H9 (cell line): ENCODE measurements at regions not wholly inside any gene's neighbourhood (a gene's known extent, or its start where the extent isn't known, plus 50 kb on each side); places are given as distances from the start of the nearest gene placed in this dataset.
A peak's percentile ranks its signal among the peaks of the same experiment; 100 is the strongest.

ENCODE experiments used
- DNase-seq: peaks from one replicate; pipeline ENCODE4 v3.0.0-alpha.2; 2017
- H2AFZ ChIP-seq: one replicate; pipeline ENCODE4 v1.6.1; 2013; ENCODE audit warnings: mild to moderate bottlenecking, low read length, control low read depth, moderate library complexity
- H2AK5ac ChIP-seq: 2 replicates; pipeline ENCODE4 v1.6.1; 2013; ENCODE audit warnings: low read length, control low read depth, mixed read lengths; ENCODE audit not compliant: insufficient read length
- H2BK120ac ChIP-seq: one replicate; pipeline ENCODE4 v1.6.1; 2013; ENCODE audit warnings: low read depth, mild to moderate bottlenecking, low read length, control low read depth, inconsistent platforms; ENCODE audit not compliant: poor library complexity, severe bottlenecking
- H2BK12ac ChIP-seq: 2 replicates; pipeline ENCODE4 v1.6.1; 2013; ENCODE audit warnings: low read length, control low read depth, mixed read lengths, low read depth; ENCODE audit not compliant: insufficient read length
- H2BK15ac ChIP-seq: 2 replicates; pipeline ENCODE4 v1.6.1; 2013; ENCODE audit warnings: low read depth, low read length, control low read depth
- H2BK20ac ChIP-seq: one replicate; pipeline ENCODE4 v1.6.1; 2013; ENCODE audit warnings: low read depth, mild to moderate bottlenecking, low read length, control low read depth, inconsistent platforms; ENCODE audit not compliant: poor library complexity, severe bottlenecking
- H2BK5ac ChIP-seq: 2 replicates; pipeline ENCODE4 v1.6.1; 2013; ENCODE audit warnings: low read length, control low read depth, mixed read lengths; ENCODE audit not compliant: insufficient read length
- H3K14ac ChIP-seq: 2 replicates; pipeline ENCODE4 v1.6.1; 2013; ENCODE audit warnings: low read length, control low read depth; ENCODE audit not compliant: insufficient read depth
- H3K18ac ChIP-seq: 2 replicates; pipeline ENCODE4 v1.6.1; 2013; ENCODE audit warnings: low read depth, mild to moderate bottlenecking, mixed read lengths, low read length, control low read depth; ENCODE audit not compliant: insufficient read length
- H3K23ac ChIP-seq: 2 replicates; pipeline ENCODE4 v1.6.1; 2013; ENCODE audit warnings: low read length, control low read depth, mixed read lengths, low read depth; ENCODE audit not compliant: insufficient read length
- H3K23me2 ChIP-seq: 2 replicates; pipeline ENCODE4 v1.6.1; 2013; ENCODE audit warnings: low read depth, mild to moderate bottlenecking, mixed read lengths, low read length, control low read depth; ENCODE audit not compliant: insufficient read length, poor library complexity, severe bottlenecking
- H3K27ac ChIP-seq: 2 replicates; pipeline ENCODE4 v1.5.1; 2013; ENCODE audit warnings: low read length, control low read depth, mixed read lengths, low read depth; ENCODE audit not compliant: insufficient read length
- H3K27me3 ChIP-seq: 2 replicates; pipeline ENCODE4 v1.6.1; 2013; ENCODE audit warnings: low read length, control low read depth, inconsistent platforms; ENCODE audit not compliant: insufficient read depth
- H3K4ac ChIP-seq: 2 replicates; pipeline ENCODE4 v1.6.1; 2013; ENCODE audit warnings: low read depth, mild to moderate bottlenecking, control low read depth, inconsistent platforms, low read length, moderate library complexity
- H3K4me1 ChIP-seq: 2 replicates; pipeline ENCODE4 v1.6.1; 2013; ENCODE audit warnings: low read length, control low read depth, inconsistent platforms; ENCODE audit not compliant: insufficient read depth
- H3K4me2 ChIP-seq: 2 replicates; pipeline ENCODE4 v1.6.1; 2013; ENCODE audit warnings: low read length, control low read depth, mixed read lengths; ENCODE audit not compliant: insufficient read length, insufficient read depth
- H3K56ac ChIP-seq: 2 replicates; pipeline ENCODE4 v1.6.1; 2013; ENCODE audit warnings: low read depth, mild to moderate bottlenecking, mixed read lengths, low read length, control low read depth; ENCODE audit not compliant: insufficient read length
- H3K79me1 ChIP-seq: 2 replicates; pipeline ENCODE4 v1.6.1; 2013; ENCODE audit warnings: low read depth, mild to moderate bottlenecking, moderate library complexity, low read length, control low read depth, inconsistent platforms; ENCODE audit not compliant: insufficient read depth, poor library complexity, severe bottlenecking
- H3K79me2 ChIP-seq: 2 replicates; pipeline ENCODE4 v1.6.1; 2013; ENCODE audit warnings: low read length, control low read depth, inconsistent platforms; ENCODE audit not compliant: insufficient read depth
- H3K9ac ChIP-seq: 2 replicates; pipeline ENCODE4 v1.6.1; 2013; ENCODE audit warnings: low read length, control low read depth, mixed read lengths; ENCODE audit not compliant: insufficient read length; ENCODE audit errors: extremely low read depth
- H3K9me3 ChIP-seq: one replicate; pipeline ENCODE4 v1.6.1; 2013; ENCODE audit warnings: low read depth, low read length, inconsistent platforms; ENCODE audit not compliant: control insufficient read depth
- H3T11ph ChIP-seq: one replicate; pipeline ENCODE4 v1.6.1; 2013; ENCODE audit warnings: mild to moderate bottlenecking, low read length, control low read depth, inconsistent platforms
- H4K20me1 ChIP-seq: one replicate; pipeline ENCODE4 v1.6.1; 2013; ENCODE audit not compliant: control insufficient read depth, insufficient read length, insufficient read depth
- H4K5ac ChIP-seq: 2 replicates; pipeline ENCODE4 v1.6.1; 2013; ENCODE audit warnings: low read depth, mild to moderate bottlenecking, mixed read lengths, low read length, control low read depth; ENCODE audit not compliant: insufficient read length
- H4K8ac ChIP-seq: replicated peaks from 2 replicates; pipeline ENCODE4 v1.6.1; 2013; ENCODE audit warnings: low read length, control low read depth, mixed read lengths, low read depth; ENCODE audit not compliant: insufficient read length
- H4K91ac ChIP-seq: 2 replicates; pipeline ENCODE4 v1.6.1; 2013; ENCODE audit warnings: low read depth, mild to moderate bottlenecking, moderate library complexity, mixed read lengths, low read length, control low read depth; ENCODE audit not compliant: insufficient read length
- H3K27ac Mint-ChIP-seq, 3 experiments: 2 replicates in 2 of 3; 3 replicates in 1 of 3; pipeline ENCODE4 v1.8.0; 2020 to 2021; ENCODE audit warnings: mixed read lengths in 3 of 3, mild to moderate bottlenecking in 1 of 3, moderate library complexity in 1 of 3
- H3K27me3 Mint-ChIP-seq: 2 replicates; pipeline ENCODE4 v1.8.0; 2021; ENCODE audit warnings: low read depth, mild to moderate bottlenecking, moderate library complexity, mixed read lengths
- H3K36me3 Mint-ChIP-seq, 3 experiments: 2 replicates in 2 of 3; 3 replicates in 1 of 3; pipeline ENCODE4 v1.8.0; 2020 to 2021; ENCODE audit warnings: low read depth in 3 of 3, mixed read lengths in 3 of 3; ENCODE audit not compliant: insufficient read depth in 1 of 3
- H3K4me1 Mint-ChIP-seq, 2 experiments: 2 replicates each; pipeline ENCODE4 v1.8.0; 2020; ENCODE audit warnings: mixed read lengths in 2 of 2
- H3K4me3 Mint-ChIP-seq, 2 experiments: 2 replicates in 1 of 2; 3 replicates in 1 of 2; pipeline ENCODE4 v1.8.0; 2020 to 2021; ENCODE audit warnings: mild to moderate bottlenecking in 2 of 2, mixed read lengths in 2 of 2, moderate library complexity in 1 of 2
- H3K9me3 Mint-ChIP-seq, 2 experiments: 2 replicates in 1 of 2; 3 replicates in 1 of 2; pipeline ENCODE4 v1.8.0; 2020; ENCODE audit warnings: mild to moderate bottlenecking in 2 of 2, mixed read lengths in 2 of 2, moderate library complexity in 1 of 2
- WGBS: extraction: QIAGEN DNeasy Blood & Tissue Kit; methylation state at CpG from one replicate; pipeline ENCODE4 v1.1.7; 2013; ENCODE audit warnings: missing lambda C conversion rate, low lambda C conversion rate, mixed read lengths; ENCODE audit not compliant: insufficient read length; ENCODE audit errors: extremely low coverage; 5-methylcytosine and 5-hydroxymethylcytosine counted together
- TF ChIP-seq, protein P1 (sequence below): fragments of 200-600 bp; sonication (generic); conservative IDR thresholded peaks from 3 replicates; pipeline ENCODE4 v1.8.0; 2021; ENCODE audit warnings: antibody characterized with exemption, mild to moderate bottlenecking

DNA sequence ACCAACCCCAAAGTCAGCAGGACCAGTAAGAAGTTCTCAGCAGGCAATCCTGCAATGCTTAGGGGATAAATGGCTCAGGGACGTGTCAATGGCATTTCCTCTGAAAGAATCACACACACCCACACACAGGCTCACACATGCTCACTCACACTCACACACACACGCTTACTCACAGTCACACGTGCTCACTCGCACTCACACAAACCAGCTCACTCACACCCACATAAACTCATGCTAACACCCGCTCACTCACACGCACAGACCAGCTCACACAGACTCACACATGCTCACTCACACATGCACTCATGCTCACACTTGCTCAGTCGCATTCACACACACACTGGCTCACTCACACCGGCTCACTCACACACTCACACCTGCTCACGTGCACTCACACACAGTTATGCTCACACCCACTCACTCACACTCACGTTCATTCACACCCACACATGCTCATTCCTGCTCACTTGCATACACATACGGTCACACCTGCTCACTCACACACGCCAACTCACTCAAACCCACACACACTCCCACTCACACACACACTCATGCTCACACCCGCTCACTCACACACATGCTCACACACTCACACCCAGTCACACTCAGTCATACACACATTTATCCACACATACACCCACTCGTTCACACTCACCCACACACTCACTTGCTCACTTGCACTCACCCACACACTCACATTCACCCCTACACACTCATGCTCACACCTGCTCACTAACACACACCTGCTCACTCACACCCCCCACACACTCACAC is 436.8 kb downstream of the BCL11B start:
- Histone ChIP-seq H3K27me3 (no peaks in the 10 kb centered on the region), H3K79me1 (no peaks in the 10 kb centered on the region), H2AFZ (no peak overlapping the region), H4K20me1 (no peaks in the 10 kb centered on the region), H3K14ac (no peak overlapping the region), H2BK120ac (no peak overlapping the region), H2BK12ac (no peak overlapping the region), H2AK5ac (no peak overlapping the region), H3K56ac (no peak overlapping the region), H4K5ac (no peak overlapping the region), H3K79me2 (no peaks in the 10 kb centered on the region), H3T11ph (no peak overlapping the region), H2BK20ac (no peak overlapping the region), H4K91ac (no peak overlapping the region), H2BK5ac (no peak overlapping the region), H3K27ac (no peak overlapping the region), H3K4me2 (no peak overlapping the region), H2BK15ac (no peak overlapping the region), H3K9ac (no peak overlapping the region), H4K8ac (peak overlapping the region; percentile 7), H3K9me3 (no peaks in the 10 kb centered on the region), H3K4me1 (no peaks in the 10 kb centered on the region), H3K18ac (no peak overlapping the region), H3K23ac (no peak overlapping the region), H3K4ac (no peak overlapping the region), H3K23me2 (no peaks in the 10 kb centered on the region)
- Mint-ChIP-seq H3K9me3 (peaks cover 9 to 13% of the 10 kb centered on the region in 2 experiments), H3K36me3 (peaks cover 0 to 3% (median 2%) of the 10 kb centered on the region in 3 experiments; a peak in 3 of 7 replicates), H3K27ac (no peak overlapping the region), H3K4me3 (no peak overlapping the region), H3K4me1 (peaks cover 3 to 9% of the 10 kb centered on the region in 2 experiments; a peak in 3 of 4 replicates), H3K27me3 (no peaks in the 10 kb centered on the region)
- 100% methylated on average over 5 of the region's 14 CpGs for WGBS
- DNase-seq = peak; percentile 14
- TF ChIP-seq, protein P1, sequence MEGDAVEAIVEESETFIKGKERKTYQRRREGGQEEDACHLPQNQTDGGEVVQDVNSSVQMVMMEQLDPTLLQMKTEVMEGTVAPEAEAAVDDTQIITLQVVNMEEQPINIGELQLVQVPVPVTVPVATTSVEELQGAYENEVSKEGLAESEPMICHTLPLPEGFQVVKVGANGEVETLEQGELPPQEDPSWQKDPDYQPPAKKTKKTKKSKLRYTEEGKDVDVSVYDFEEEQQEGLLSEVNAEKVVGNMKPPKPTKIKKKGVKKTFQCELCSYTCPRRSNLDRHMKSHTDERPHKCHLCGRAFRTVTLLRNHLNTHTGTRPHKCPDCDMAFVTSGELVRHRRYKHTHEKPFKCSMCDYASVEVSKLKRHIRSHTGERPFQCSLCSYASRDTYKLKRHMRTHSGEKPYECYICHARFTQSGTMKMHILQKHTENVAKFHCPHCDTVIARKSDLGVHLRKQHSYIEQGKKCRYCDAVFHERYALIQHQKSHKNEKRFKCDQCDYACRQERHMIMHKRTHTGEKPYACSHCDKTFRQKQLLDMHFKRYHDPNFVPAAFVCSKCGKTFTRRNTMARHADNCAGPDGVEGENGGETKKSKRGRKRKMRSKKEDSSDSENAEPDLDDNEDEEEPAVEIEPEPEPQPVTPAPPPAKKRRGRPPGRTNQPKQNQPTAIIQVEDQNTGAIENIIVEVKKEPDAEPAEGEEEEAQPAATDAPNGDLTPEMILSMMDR = no peak
